Immature natural killer cell (primary cell): ENCODE measurements at regions not wholly inside any gene's neighbourhood (a gene's known extent, or its start where the extent isn't known, plus 50 kb on each side); places are given as distances from the start of the nearest gene placed in this dataset.
"Not testable (repeated sequence)": the region's sequence is repeated elsewhere in the genome, so short reads cannot be mapped to it uniquely, and the experiment has no call there.

Source experiments
- DNase-seq, 3 donors: peaks; one replicate each; pipeline ENCODE4 v3.0.0; 2022; ENCODE audit warnings: mixed read lengths in 1 of 3
- H3K27ac Mint-ChIP-seq, 6 donors: one replicate each; pipeline ENCODE4 v1.8.0; 2020; ENCODE audit warnings: mixed read lengths in 6 of 6, mild to moderate bottlenecking in 5 of 6, inconsistent platforms in 4 of 6, moderate library complexity in 3 of 6
- H3K27me3 Mint-ChIP-seq, 3 donors: one replicate each; pipeline ENCODE4 v1.8.0; 2020 to 2021; ENCODE audit warnings: low read depth in 3 of 3, mild to moderate bottlenecking in 3 of 3, mixed read lengths in 3 of 3, moderate library complexity in 3 of 3, inconsistent platforms in 1 of 3
- H3K36me3 Mint-ChIP-seq, 3 donors: one replicate each; pipeline ENCODE4 v1.8.0; 2020; ENCODE audit warnings: mixed read lengths in 3 of 3, inconsistent platforms in 2 of 3, mild to moderate bottlenecking in 2 of 3
- H3K4me1 Mint-ChIP-seq, 2 donors: one replicate each; pipeline ENCODE4 v1.8.0; 2020; ENCODE audit warnings: inconsistent platforms in 2 of 2, mild to moderate bottlenecking in 2 of 2, mixed read lengths in 2 of 2, moderate library complexity in 1 of 2
- H3K4me3 Mint-ChIP-seq, 5 donors: one replicate each; pipeline ENCODE4 v1.8.0; 2020; ENCODE audit warnings: mild to moderate bottlenecking in 5 of 5, mixed read lengths in 5 of 5, inconsistent platforms in 3 of 5, moderate library complexity in 3 of 5
- H3K9me3 Mint-ChIP-seq, 6 donors: one replicate each; pipeline ENCODE4 v1.8.0; 2020; ENCODE audit warnings: mild to moderate bottlenecking in 6 of 6, mixed read lengths in 6 of 6, inconsistent platforms in 4 of 6, moderate library complexity in 3 of 6

- H3K27ac Mint-ChIP-seq, result no peak overlapping the region
- no peaks in the 10 kb centered on the region for H3K4me1 Mint-ChIP-seq
- no peak for DNase-seq
- H3K4me3 Mint-ChIP-seq, result no peak overlapping the region
- no peaks in the 10 kb centered on the region for H3K36me3 Mint-ChIP-seq
- H3K9me3 Mint-ChIP-seq, result peaks cover 0 to 13% (median 2%) of the 10 kb centered on the region in 6 donors
- H3K27me3 Mint-ChIP-seq, result peaks cover 0 to 2% (median 0%) of the 10 kb centered on the region in 3 donors
Measured at GRCh38 chr15:36429707-36430106, 149.7 kb upstream of the CDIN1 start.

DNA sequence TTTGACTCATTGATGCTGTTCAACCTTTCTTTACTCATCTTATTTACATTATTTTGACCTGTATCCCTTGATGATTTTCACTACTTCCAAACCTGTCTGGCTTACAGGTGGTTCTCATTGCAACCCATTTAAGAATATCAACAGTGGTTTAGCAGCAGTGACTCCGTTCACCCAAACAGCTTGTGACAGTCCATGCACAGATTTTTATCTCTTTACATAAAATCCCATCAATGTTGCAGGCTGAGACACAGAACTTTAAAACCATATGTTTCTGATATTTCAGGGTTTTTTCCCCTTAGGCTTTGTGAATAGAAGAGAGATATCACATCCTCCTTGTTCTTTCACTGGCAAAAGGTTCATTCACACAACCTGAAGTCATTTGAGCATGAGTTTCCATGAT lies 149.1 kb upstream of the CDIN1 start:
- H3K27ac Mint-ChIP-seq, result no peak overlapping the region
- no peaks in the 10 kb centered on the region for H3K4me1 Mint-ChIP-seq
- H3K9me3 Mint-ChIP-seq, result peaks cover 0 to 13% (median 4%) of the 10 kb centered on the region in 6 donors
- H3K36me3 Mint-ChIP-seq, result no peaks in the 10 kb centered on the region
- DNase-seq, result no peak
- H3K4me3 Mint-ChIP-seq, result no peak overlapping the region
- H3K27me3 Mint-ChIP-seq, result peaks cover 0 to 2% (median 0%) of the 10 kb centered on the region in 3 donors

DNA sequence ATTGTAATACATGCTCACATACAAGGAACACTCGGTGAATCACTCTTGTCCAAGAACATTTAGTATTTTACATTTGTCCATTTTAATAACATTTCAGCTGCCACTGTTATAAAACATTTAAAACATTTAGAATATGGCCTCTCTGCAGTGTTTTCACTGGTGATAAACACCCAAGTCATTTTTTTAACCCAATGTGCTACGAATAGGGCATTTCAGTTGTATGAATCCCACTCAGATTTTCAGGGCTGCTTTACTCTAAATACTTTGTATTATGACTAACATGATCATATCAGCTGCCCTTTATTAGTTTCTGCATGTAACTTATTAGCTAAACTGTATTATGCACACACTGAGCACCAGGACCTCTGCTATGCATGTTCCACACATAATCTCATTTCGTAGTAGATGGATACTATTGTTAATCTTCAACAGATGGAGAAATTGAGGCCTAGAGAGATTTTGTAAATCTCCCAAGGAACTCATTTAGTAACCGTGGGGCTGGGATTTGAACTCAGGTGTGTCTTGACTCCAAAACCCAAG lies 148.6 kb upstream of the CDIN1 start:
- Mint-ChIP-seq H3K4me3 (no peak overlapping the region), H3K36me3 (no peaks in the 10 kb centered on the region), H3K4me1 (no peaks in the 10 kb centered on the region), H3K27ac (no peak overlapping the region), H3K9me3 (peaks cover 0 to 13% (median 3%) of the 10 kb centered on the region in 6 donors), H3K27me3 (peaks cover 0 to 2% (median 0%) of the 10 kb centered on the region in 3 donors)
- no peak for DNase-seq

DNA sequence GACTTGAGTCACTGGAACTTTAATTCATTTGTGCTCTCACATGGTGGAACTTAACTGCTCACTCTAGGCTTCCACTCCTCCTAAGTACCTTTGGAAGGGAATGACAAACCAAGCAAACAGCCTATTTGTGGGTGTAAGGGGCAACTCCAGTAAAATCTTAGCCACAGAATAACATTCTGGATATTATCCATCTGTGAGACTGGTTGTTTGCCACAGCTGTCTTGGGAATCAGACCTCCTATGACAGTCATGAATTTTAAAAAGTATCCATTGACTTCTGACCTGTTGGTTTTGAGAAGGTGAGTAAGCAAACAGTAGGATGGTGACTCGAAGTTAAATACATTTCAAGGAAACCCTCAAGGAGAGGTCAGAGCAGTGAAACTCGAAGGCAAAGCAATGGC lies 147.3 kb upstream of the CDIN1 start:
- Mint-ChIP-seq H3K4me1 (no peaks in the 10 kb centered on the region), H3K27me3 (peaks cover 0 to 2% (median 0%) of the 10 kb centered on the region in 3 donors), H3K4me3 (no peak overlapping the region), H3K9me3 (peaks cover 0 to 13% (median 4%) of the 10 kb centered on the region in 6 donors), H3K27ac (no peak overlapping the region), H3K36me3 (no peaks in the 10 kb centered on the region)
- DNase-seq, result no peak

GRCh38 chr15:36434177-36434576 lies 145.2 kb upstream of the CDIN1 start:
- H3K4me1 Mint-ChIP-seq, result no peaks in the 10 kb centered on the region
- H3K27ac Mint-ChIP-seq, result no peak overlapping the region
- peaks cover 0 to 8% (median 2%) of the 10 kb centered on the region in 6 donors for H3K9me3 Mint-ChIP-seq
- peaks cover 0 to 2% (median 0%) of the 10 kb centered on the region in 3 donors for H3K27me3 Mint-ChIP-seq
- H3K4me3 Mint-ChIP-seq, result no peak overlapping the region
- no peaks in the 10 kb centered on the region for H3K36me3 Mint-ChIP-seq
- no peak for DNase-seq

DNA sequence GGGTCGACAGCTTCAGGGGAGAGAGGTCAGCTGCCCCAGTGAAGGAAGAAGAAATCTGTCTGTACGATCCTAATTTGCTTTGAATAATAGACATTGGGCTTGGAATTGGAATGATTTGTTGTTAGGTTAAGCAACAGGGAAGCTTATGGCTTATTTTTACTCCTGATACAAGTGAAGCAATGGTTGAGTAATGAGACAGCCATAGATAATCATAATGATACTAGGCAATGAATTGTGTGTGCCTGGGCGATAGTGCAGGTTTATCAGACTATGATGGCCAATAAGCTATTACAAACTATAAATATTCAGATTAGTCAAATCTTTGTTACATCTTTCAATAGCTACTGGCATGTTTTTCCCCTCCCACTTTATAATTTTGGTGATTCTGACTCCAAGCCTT lies 140.9 kb upstream of the CDIN1 start:
- Mint-ChIP-seq H3K27me3 (peaks cover 0 to 2% (median 0%) of the 10 kb centered on the region in 3 donors), H3K4me3 (no peak overlapping the region), H3K9me3 (peaks cover 0 to 13% (median 7%) of the 10 kb centered on the region in 6 donors), H3K36me3 (no peaks in the 10 kb centered on the region), H3K27ac (no peak overlapping the region), H3K4me1 (no peaks in the 10 kb centered on the region)
- DNase-seq, result no peak

GRCh38 chr15:36447373-36447772 lies 132.1 kb upstream of the CDIN1 start:
- Mint-ChIP-seq H3K27ac (no peak overlapping the region), H3K27me3 (peaks cover 0 to 2% (median 2%) of the 10 kb centered on the region in 3 donors), H3K4me3 (no peak overlapping the region), H3K9me3 (peaks cover 1 to 16% (median 6%) of the 10 kb centered on the region in 6 donors), H3K4me1 (no peaks in the 10 kb centered on the region), H3K36me3 (no peaks in the 10 kb centered on the region)
- no peak for DNase-seq

DNA sequence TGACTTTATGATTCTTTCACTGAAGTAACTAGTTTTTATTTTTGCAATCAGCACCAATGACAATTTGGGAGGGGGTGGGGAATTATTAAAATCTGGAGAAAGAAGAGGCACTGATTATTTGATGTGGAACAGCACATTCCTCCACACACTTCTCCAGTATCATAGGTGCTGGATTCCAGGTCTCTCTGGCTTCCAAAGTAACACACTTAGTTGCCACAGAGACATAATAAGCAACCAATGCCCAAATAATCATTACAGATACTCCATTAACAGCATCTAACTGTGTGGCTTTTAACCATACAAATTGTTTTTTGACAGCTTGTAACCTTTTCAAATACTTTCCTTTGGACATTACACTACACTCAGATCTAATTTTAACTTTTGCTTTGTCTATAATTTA lies 131.0 kb upstream of the CDIN1 start:
- no peaks in the 10 kb centered on the region for H3K4me1 Mint-ChIP-seq
- H3K27ac Mint-ChIP-seq, result no peak overlapping the region
- no peak for DNase-seq
- H3K27me3 Mint-ChIP-seq, result peaks cover 0 to 2% (median 2%) of the 10 kb centered on the region in 3 donors
- no peak overlapping the region for H3K4me3 Mint-ChIP-seq
- H3K36me3 Mint-ChIP-seq, result no peaks in the 10 kb centered on the region
- peaks cover 1 to 18% (median 9%) of the 10 kb centered on the region in 6 donors for H3K9me3 Mint-ChIP-seq

DNA sequence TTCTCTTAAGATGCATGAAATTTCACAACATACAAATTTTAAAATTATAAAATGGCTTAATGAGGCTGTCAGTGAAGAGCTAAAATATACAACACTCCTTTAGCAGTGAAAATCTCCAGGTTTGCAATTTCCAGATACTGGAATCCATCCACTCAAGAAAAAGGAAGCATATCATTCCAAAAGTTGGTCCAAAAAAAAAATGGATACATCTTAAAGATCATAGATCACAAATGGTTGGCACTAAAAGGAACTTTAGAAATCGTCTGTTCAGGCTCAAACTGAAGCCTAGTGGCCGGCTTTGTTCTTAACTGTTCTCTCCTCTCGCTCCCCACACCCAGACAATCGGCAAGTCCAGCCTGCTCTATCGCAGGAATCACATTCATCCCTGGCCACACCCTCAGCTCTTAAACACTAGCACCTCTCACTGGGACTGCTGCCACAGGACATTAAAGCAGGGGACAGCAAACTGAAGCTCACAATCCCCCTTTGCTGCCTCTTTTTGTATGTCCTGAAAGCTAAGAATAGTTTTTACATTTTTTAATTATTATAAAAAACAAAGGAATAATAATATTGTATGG lies 130.3 kb upstream of the CDIN1 start:
- Mint-ChIP-seq H3K4me3 (no peak overlapping the region), H3K27me3 (peaks cover 0 to 2% (median 2%) of the 10 kb centered on the region in 3 donors), H3K36me3 (no peaks in the 10 kb centered on the region), H3K27ac (no peak overlapping the region), H3K4me1 (no peaks in the 10 kb centered on the region), H3K9me3 (peaks cover 0 to 18% (median 10%) of the 10 kb centered on the region in 6 donors)
- no peak for DNase-seq

DNA sequence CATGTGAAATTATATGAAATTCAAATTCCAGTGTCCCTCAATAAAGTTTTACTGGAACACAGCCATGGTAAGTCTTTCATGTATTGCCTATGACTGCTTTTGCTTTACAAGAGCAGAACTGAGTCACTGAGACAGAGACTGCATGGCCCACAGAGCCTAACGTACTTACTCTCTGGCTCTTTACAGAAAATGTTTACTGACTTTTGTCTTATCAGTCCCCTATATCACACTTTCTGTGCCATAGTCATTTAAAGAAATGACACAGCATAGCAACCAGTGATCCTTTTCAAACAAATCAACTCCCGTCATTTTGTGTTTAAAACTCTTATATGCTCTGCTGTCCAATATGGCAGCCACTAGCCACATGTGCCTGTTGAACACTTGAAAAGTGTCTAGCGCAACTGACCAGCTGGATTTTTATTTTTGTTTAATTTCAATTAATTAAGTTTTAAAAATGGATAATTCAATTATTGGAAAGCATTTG lies 129.7 kb upstream of the CDIN1 start:
- peaks cover 0 to 2% (median 2%) of the 10 kb centered on the region in 3 donors for H3K27me3 Mint-ChIP-seq
- no peak overlapping the region for H3K27ac Mint-ChIP-seq
- H3K4me3 Mint-ChIP-seq, result no peak overlapping the region
- DNase-seq, result no peak
- H3K36me3 Mint-ChIP-seq, result no peaks in the 10 kb centered on the region
- H3K9me3 Mint-ChIP-seq, result peaks cover 0 to 18% (median 10%) of the 10 kb centered on the region in 6 donors
- no peaks in the 10 kb centered on the region for H3K4me1 Mint-ChIP-seq

GRCh38 chr15:36454244-36454643 lies 125.2 kb upstream of the CDIN1 start:
- H3K4me3 Mint-ChIP-seq, H3K4me1 Mint-ChIP-seq, DNase-seq, H3K27ac Mint-ChIP-seq, H3K36me3 Mint-ChIP-seq, H3K27me3 Mint-ChIP-seq: not testable (repeated sequence)
- peaks cover 3 to 14% (median 9%) of the 10 kb centered on the region in 6 donors for H3K9me3 Mint-ChIP-seq

DNA sequence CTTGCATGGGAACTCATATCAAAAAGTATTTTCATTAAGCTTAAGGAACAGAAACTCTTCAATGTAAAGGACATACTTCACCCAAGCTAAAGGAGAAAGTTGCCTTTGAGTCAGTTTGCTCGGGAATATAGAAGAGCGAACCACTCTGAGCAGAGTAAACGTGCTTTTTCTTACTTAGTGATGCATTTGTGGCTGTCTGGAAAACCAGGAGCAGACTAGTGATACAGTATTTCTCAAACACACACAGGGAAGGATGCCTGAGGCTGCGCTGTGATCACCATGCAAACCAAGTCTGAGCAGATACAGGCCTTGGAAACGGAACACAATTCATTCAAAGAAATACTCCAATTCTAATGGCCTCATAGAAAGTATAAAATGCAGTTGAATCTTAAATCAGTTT lies 121.0 kb upstream of the CDIN1 start:
- Mint-ChIP-seq H3K27ac (no peak overlapping the region), H3K27me3 (no peaks in the 10 kb centered on the region), H3K4me1 (no peaks in the 10 kb centered on the region), H3K4me3 (no peak overlapping the region), H3K9me3 (peaks cover 0 to 16% (median 3%) of the 10 kb centered on the region in 6 donors), H3K36me3 (peaks cover 0 to 3% (median 0%) of the 10 kb centered on the region in 3 donors)
- no peak for DNase-seq

- Mint-ChIP-seq H3K27ac (no peak overlapping the region), H3K9me3 (peaks cover under 1 to 24% (median 7%) of the 10 kb centered on the region in 6 donors), H3K36me3 (peaks cover 0 to 6% (median 0%) of the 10 kb centered on the region in 3 donors), H3K27me3 (no peaks in the 10 kb centered on the region), H3K4me1 (no peaks in the 10 kb centered on the region), H3K4me3 (no peak overlapping the region)
- no peak for DNase-seq
Measured at GRCh38 chr15:36465304-36465703, 114.1 kb upstream of the CDIN1 start.

DNA sequence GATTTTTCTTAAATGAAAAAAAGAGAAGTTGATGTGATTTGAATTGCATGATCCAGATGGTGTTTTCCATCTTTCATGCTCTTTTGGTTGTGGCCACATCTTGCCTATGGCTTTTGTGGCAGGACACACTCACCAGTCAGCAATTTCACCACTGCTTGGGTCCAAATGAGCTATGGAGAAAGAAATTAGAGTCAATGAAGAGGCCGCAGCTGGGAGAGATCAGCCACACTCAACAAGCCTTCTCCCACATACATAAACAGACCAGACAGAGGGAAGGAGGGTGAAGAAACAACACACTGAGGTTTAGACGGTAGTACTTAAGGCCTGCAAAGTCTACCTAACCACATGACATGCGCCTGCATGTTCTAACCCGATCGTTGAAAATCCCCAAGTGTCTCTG lies 110.7 kb upstream of the CDIN1 start:
- H3K36me3 Mint-ChIP-seq, result peaks cover 0 to 3% (median 0%) of the 10 kb centered on the region in 3 donors
- peaks cover 3 to 15% (median 7%) of the 10 kb centered on the region in 6 donors for H3K9me3 Mint-ChIP-seq
- no peak for DNase-seq
- no peak overlapping the region for H3K27ac Mint-ChIP-seq
- H3K4me3 Mint-ChIP-seq, result no peak overlapping the region
- H3K4me1 Mint-ChIP-seq, result no peaks in the 10 kb centered on the region
- H3K27me3 Mint-ChIP-seq, result no peaks in the 10 kb centered on the region
